MM.1S (cell line): ENCODE measurements at regions not wholly inside any gene's neighbourhood (a gene's known extent, or its start where the extent isn't known, plus 50 kb on each side); places are given as distances from the start of the nearest gene placed in this dataset.

Experiments
- DNase-seq: peaks from one replicate; pipeline ENCODE4 v3.0.0-alpha.2; 2015
- H2AFZ ChIP-seq: fragments of 300-600 bp; sonication (generic); 2 replicates; pipeline ENCODE4 v1.6.0; 2016; ENCODE audit warnings: antibody characterized with exemption, low read length
- H3F3A ChIP-seq: fragments of 300-600 bp; sonication (generic); 2 replicates; pipeline ENCODE4 v1.6.1; 2016; ENCODE audit warnings: mild to moderate bottlenecking, antibody characterized with exemption, low read length, moderate library complexity, mixed read lengths; ENCODE audit not compliant: insufficient read depth
- H3K27ac ChIP-seq: fragments of 300-600 bp; sonication (generic); 2 replicates; pipeline ENCODE4 v1.5.1; 2016; ENCODE audit warnings: mild to moderate bottlenecking, low read length
- H3K27me3 ChIP-seq: fragments of 300-600 bp; sonication (generic); replicated peaks from 2 replicates; pipeline ENCODE4 v1.6.0; 2016; ENCODE audit warnings: low read length; ENCODE audit not compliant: insufficient read depth
- H3K36me3 ChIP-seq: fragments of 300-600 bp; sonication (generic); replicated peaks from 2 replicates; pipeline ENCODE4 v1.6.1; 2016; ENCODE audit warnings: mild to moderate bottlenecking, low read length, mixed read lengths; ENCODE audit not compliant: insufficient read depth
- H3K4me1 ChIP-seq: fragments of 300-600 bp; sonication (generic); 2 replicates; pipeline ENCODE4 v1.6.1; 2016; ENCODE audit warnings: low read length, mixed read lengths
- H3K4me2 ChIP-seq: fragments of 300-600 bp; sonication (generic); 2 replicates; pipeline ENCODE4 v1.6.0; 2016; ENCODE audit warnings: low read depth, low read length
- H3K4me3 ChIP-seq: fragments of 300-600 bp; sonication (generic); 2 replicates; pipeline ENCODE4 v1.5.1; 2016; ENCODE audit warnings: low read length, mixed read lengths
- H3K79me2 ChIP-seq: fragments of 300-600 bp; sonication (generic); 2 replicates; pipeline ENCODE4 v1.6.1; 2016; ENCODE audit warnings: mixed run types, low read length, mixed read lengths
- H3K9ac ChIP-seq: fragments of 300-600 bp; sonication (generic); 2 replicates; pipeline ENCODE4 v1.6.1; 2016; ENCODE audit warnings: low read length, mixed read lengths
- H3K9me2 ChIP-seq: fragments of 300-600 bp; sonication (generic); replicated peaks from 2 replicates; pipeline ENCODE4 v1.6.1; 2016; ENCODE audit warnings: mild to moderate bottlenecking, low read length, mixed read lengths; ENCODE audit not compliant: insufficient read depth
- H3K9me3 ChIP-seq: fragments of 300-600 bp; sonication (generic); replicated peaks from 2 replicates; pipeline ENCODE4 v1.6.1; 2016; ENCODE audit warnings: mild to moderate bottlenecking, low read length, mixed read lengths; ENCODE audit not compliant: insufficient read depth
- H4K20me1 ChIP-seq: fragments of 300-600 bp; sonication (generic); 2 replicates; pipeline ENCODE4 v1.6.1; 2016; ENCODE audit warnings: mild to moderate bottlenecking, low read length, moderate library complexity, mixed read lengths; ENCODE audit not compliant: insufficient read depth
- CTCF ChIP-seq: fragments of 300-600 bp; sonication (generic); IDR thresholded peaks from 2 replicates; pipeline ENCODE4 v1.5.1; 2016; ENCODE audit warnings: antibody characterized with exemption, low read length, mixed read lengths
- EZH2 ChIP-seq: fragments of 300-600 bp; sonication (generic); optimal IDR thresholded peaks from 2 replicates; pipeline ENCODE3; 2017; ENCODE audit warnings: low read depth, mild to moderate bottlenecking, antibody characterized with exemption, low read length, mixed read lengths
- EZH2phosphoT487 ChIP-seq: fragments of 300-600 bp; sonication (generic); IDR thresholded peaks from 2 replicates; pipeline ENCODE4 v1.6.1; 2018; ENCODE audit warnings: antibody characterized with exemption, low read length

GRCh38 chr11:37006563-37006962, 408.5 kb upstream of the RAG2 start:
- H2AFZ ChIP-seq: no peak overlapping the region
- H3K9ac ChIP-seq: no peak overlapping the region
- no peak overlapping the region for H3K4me3 ChIP-seq
- no peaks in the 10 kb centered on the region for H3K36me3 ChIP-seq
- no peaks in the 10 kb centered on the region for H3F3A ChIP-seq
- no peaks in the 10 kb centered on the region for H4K20me1 ChIP-seq
- H3K9me2 ChIP-seq: no peaks in the 10 kb centered on the region
- no peak overlapping the region for H3K4me2 ChIP-seq
- H3K9me3 ChIP-seq: no peaks in the 10 kb centered on the region
- no peaks in the 10 kb centered on the region for H3K4me1 ChIP-seq
- DNase-seq: no peak
- no peaks in the 10 kb centered on the region for H3K27me3 ChIP-seq
- no peak overlapping the region for H3K27ac ChIP-seq
- no peak for TF ChIP-seq EZH2
- no peak for TF ChIP-seq EZH2phosphoT487
- no peak for TF ChIP-seq CTCF
- H3K79me2 ChIP-seq: no peaks in the 10 kb centered on the region

- Histone ChIP-seq H3K36me3 (no peaks in the 10 kb centered on the region), H3F3A (no peaks in the 10 kb centered on the region), H3K9me2 (no peaks in the 10 kb centered on the region), H3K9me3 (no peaks in the 10 kb centered on the region), H3K4me2 (no peak overlapping the region), H2AFZ (no peak overlapping the region), H3K4me3 (no peak overlapping the region), H4K20me1 (no peaks in the 10 kb centered on the region), H3K4me1 (no peaks in the 10 kb centered on the region), H3K9ac (no peak overlapping the region), H3K27ac (no peak overlapping the region), H3K79me2 (no peaks in the 10 kb centered on the region), H3K27me3 (no peaks in the 10 kb centered on the region)
- no peak for DNase-seq
- TF ChIP-seq EZH2 (no peak), CTCF (no peak), EZH2phosphoT487 (no peak)
These were observed 404.8 kb upstream of the RAG2 start for GRCh38 chr11:37002831-37003230.

GRCh38 chr11:36997656-36998055, 399.6 kb upstream of the RAG2 start:
- no peak for TF ChIP-seq EZH2phosphoT487
- TF ChIP-seq EZH2: no peak
- no peak for TF ChIP-seq CTCF
- Histone ChIP-seq H3K27ac (no peak overlapping the region), H3K9me2 (no peaks in the 10 kb centered on the region), H3F3A (no peaks in the 10 kb centered on the region), H2AFZ (no peak overlapping the region), H3K9ac (no peak overlapping the region), H3K27me3 (no peaks in the 10 kb centered on the region), H3K36me3 (no peaks in the 10 kb centered on the region), H3K79me2 (no peaks in the 10 kb centered on the region), H3K4me2 (no peak overlapping the region), H3K4me1 (no peaks in the 10 kb centered on the region), H4K20me1 (no peaks in the 10 kb centered on the region), H3K9me3 (no peaks in the 10 kb centered on the region), H3K4me3 (no peak overlapping the region)
- DNase-seq: no peak
